GM06990 (cell line): ENCODE measurements at regions not wholly inside any gene's neighbourhood (a gene's known extent, or its start where the extent isn't known, plus 50 kb on each side); places are given as distances from the start of the nearest gene placed in this dataset.

Source experiments
- DNase-seq: peaks from one replicate; pipeline ENCODE4 v3.0.0-alpha.2; 2011; ENCODE audit not compliant: insufficient read length; ENCODE audit errors: extremely low read depth
- H3K27me3 ChIP-seq: replicated peaks from 2 replicates; pipeline ENCODE4 v1.6.0; 2011; ENCODE audit warnings: low read length; ENCODE audit not compliant: control insufficient read depth, insufficient read depth
- H3K36me3 ChIP-seq: 2 replicates; pipeline ENCODE4 v1.5.1; 2011; ENCODE audit warnings: low read length; ENCODE audit not compliant: control insufficient read depth, insufficient read depth
- H3K4me3 ChIP-seq: replicated peaks from 2 replicates; pipeline ENCODE4 v1.5.1; 2011; ENCODE audit warnings: low read depth, mild to moderate bottlenecking, control low read depth, low read length
- TF ChIP-seq, protein P1 (sequence below): IDR thresholded peaks from 2 replicates; pipeline ENCODE4 v1.5.1; 2011; ENCODE audit warnings: low read length, control low read depth, mild to moderate bottlenecking, inconsistent platforms; ENCODE audit not compliant: insufficient read depth, poor library complexity, severe bottlenecking

DNA sequence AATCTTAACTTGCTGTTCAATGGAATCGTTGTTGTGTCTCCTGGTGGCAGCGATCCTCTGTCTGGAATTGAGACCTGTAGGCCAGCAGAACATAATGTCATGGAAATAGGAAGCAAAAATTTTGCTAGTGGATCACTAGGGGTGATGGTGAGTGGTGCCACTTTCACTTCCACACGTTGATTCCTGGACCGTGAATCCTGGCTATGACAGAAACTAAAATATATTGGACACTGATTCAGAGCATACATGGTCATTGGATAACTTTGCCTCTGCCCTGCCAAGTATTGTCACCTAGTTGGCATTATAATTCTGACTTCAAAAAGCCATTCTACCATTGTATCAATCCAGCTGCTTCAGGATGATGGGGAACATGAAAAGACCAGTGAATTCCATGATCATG is 353.2 kb downstream of the IRX1 start:
- Histone ChIP-seq H3K27me3 (no peaks in the 10 kb centered on the region), H3K36me3 (no peaks in the 10 kb centered on the region), H3K4me3 (no peak overlapping the region)
- TF ChIP-seq, protein P1, sequence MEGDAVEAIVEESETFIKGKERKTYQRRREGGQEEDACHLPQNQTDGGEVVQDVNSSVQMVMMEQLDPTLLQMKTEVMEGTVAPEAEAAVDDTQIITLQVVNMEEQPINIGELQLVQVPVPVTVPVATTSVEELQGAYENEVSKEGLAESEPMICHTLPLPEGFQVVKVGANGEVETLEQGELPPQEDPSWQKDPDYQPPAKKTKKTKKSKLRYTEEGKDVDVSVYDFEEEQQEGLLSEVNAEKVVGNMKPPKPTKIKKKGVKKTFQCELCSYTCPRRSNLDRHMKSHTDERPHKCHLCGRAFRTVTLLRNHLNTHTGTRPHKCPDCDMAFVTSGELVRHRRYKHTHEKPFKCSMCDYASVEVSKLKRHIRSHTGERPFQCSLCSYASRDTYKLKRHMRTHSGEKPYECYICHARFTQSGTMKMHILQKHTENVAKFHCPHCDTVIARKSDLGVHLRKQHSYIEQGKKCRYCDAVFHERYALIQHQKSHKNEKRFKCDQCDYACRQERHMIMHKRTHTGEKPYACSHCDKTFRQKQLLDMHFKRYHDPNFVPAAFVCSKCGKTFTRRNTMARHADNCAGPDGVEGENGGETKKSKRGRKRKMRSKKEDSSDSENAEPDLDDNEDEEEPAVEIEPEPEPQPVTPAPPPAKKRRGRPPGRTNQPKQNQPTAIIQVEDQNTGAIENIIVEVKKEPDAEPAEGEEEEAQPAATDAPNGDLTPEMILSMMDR, result no peak
- DNase-seq, result no peak

DNA sequence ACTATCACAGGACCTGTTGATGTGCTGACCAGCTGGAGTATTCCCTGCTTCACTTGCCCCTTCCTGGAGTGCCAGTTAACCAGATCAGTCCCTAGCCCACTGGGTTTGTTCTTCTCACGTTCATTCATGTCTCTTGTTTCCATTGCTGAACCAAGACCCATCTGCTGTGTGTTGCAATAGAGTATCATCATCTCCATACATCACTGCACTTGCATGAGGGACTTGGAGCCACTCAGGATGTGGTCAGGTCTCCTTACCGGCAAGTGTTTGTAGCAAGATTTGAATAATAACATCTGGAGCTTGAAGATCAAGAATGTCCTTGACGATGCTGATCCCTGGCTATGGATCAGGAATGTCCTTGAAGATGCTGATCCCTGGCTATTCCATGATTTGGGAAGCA is 358.6 kb downstream of the IRX1 start:
- TF ChIP-seq, protein P1, result no peak
- DNase-seq, result no peak
- Histone ChIP-seq H3K4me3 (no peak overlapping the region), H3K36me3 (no peaks in the 10 kb centered on the region), H3K27me3 (no peaks in the 10 kb centered on the region)

DNA sequence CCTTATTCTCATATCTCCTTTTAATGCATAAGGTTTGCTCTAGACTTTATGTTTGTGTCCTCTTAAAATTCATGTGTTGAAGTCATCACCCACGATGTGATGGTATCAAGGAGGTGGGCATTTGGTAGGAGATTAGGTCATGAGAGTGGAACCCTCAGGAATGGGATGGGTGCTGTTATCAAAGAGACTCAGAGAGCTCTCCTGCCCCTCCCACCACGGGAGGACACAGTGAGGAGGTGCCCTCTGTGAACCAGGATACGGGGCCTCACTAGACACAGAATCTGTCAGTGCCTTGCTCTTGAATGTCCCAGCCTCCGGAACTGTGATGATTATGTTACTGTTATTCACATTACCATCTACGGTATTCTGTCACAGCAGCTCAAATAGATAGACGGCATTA is 359.0 kb downstream of the IRX1 start:
- TF ChIP-seq, protein P1, result no peak
- no peaks in the 10 kb centered on the region for H3K36me3 ChIP-seq
- no peak for DNase-seq
- H3K4me3 ChIP-seq, result no peak overlapping the region
- H3K27me3 ChIP-seq, result no peaks in the 10 kb centered on the region

DNA sequence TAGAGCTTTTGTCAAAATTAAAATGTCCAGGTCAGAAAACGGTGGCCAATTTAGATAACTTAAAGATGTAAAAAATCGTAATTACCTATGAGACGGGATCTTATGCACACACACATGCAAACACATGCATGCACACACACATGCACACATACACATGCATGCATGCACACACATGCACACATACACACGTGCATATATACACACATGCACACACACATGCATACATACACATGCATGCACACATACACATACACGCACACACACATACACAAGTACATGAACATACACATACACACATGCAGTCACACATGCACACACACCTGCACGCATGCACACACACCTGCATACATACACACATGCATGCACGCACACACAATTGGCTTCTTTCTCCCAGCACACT is 362.0 kb downstream of the IRX1 start:
- no peak for DNase-seq
- Histone ChIP-seq H3K4me3 (no peak overlapping the region), H3K36me3 (no peaks in the 10 kb centered on the region), H3K27me3 (no peaks in the 10 kb centered on the region)
- TF ChIP-seq, protein P1, result no peak

DNA sequence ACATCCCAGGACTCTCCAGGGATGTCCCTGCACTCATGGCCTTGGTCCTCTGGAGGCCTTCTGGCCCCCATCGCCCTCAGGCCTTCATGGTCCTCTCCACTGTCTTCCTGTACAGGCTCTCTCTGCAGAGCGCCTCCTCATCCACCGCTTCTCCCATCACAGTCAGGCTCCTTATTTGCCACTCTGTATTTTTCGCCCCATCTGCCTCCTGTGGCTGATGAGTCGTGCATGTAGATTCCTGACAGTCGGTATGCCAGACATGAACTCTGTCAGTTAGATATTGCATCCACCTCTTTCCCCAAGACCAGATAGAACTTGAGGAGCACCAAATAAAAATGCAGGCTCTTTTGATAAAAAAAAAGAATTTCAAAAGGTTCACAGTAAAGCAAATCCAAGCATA is 362.8 kb downstream of the IRX1 start:
- TF ChIP-seq, protein P1, result no peak
- no peaks in the 10 kb centered on the region for H3K27me3 ChIP-seq
- no peaks in the 10 kb centered on the region for H3K36me3 ChIP-seq
- no peak for DNase-seq
- no peak overlapping the region for H3K4me3 ChIP-seq

DNA sequence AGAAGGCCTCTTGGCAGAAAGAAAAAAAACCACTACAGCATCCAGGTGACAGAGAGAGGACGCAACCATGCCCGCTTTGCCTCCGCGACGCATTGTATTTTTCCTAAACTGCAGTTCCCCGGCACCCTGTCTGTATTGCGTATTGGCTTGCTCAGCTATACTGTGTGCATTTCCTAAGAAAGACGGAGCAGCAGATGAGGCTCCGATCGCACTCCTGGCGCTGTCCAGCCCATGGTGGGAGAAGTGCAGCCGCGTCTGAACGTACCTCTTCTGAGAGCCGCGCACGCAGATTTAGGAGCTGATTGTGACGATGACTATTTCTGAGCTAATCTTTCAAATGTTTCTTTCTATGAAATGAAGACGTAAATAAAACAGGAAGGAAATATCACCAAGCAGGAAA is 366.5 kb downstream of the IRX1 start:
- no peak for DNase-seq
- no peaks in the 10 kb centered on the region for H3K36me3 ChIP-seq
- H3K27me3 ChIP-seq, result no peaks in the 10 kb centered on the region
- H3K4me3 ChIP-seq, result no peak overlapping the region
- TF ChIP-seq, protein P1, result no peak
